ENCODE measurements at regions not wholly inside any gene's neighbourhood (a gene's known extent, or its start where the extent isn't known, plus 50 kb on each side); places are given as distances from the start of the nearest gene placed in this dataset.

DNA sequence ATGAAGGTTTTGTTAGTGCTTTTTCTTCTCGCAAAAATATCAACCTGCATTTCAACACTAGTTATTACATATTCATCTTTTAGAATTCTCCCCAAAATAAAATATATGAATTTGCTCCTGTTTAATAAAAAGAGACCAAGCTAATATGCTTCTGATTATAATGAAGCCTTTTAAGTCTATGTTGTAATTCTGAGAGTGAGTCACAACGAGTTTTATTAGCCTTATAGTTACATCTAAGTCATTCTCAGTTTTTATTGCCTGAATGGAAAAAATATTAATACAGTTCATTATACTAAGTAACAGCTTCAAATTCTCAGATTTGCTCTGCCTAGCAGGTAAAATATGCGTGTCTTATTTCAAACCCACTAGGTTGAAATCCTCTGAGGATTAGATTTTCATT, 152.4 kb upstream of the CELF2 start:
- H3F3A ChIP-seq (ENCODE audit: control insufficient read depth, insufficient read depth): no peaks in the 10 kb centered on the region
- no peaks in the 10 kb centered on the region for H3K36me3 ChIP-seq (ENCODE audit: control insufficient read depth, low read length)
- no peaks in the 10 kb centered on the region for H3K79me2 ChIP-seq (ENCODE audit: control insufficient read depth, low read length)
- H3K27me3 ChIP-seq (ENCODE audit: control insufficient read depth, low read length): no peaks in the 10 kb centered on the region
- H3K27ac ChIP-seq (ENCODE audit: low read depth, low read length): no peak overlapping the region
- peaks cover 6% of the 10 kb centered on the region; the same call in 1 of the 2 replicates for H3K9me3 ChIP-seq (ENCODE audit: control insufficient read depth, insufficient read depth, low read length)
- H3K9me2 ChIP-seq (replicated peaks; ENCODE audit: control insufficient read depth, low read length): no peaks in the 10 kb centered on the region
- no peak overlapping the region for H3K4me2 ChIP-seq (ENCODE audit: low read length)
- H3K4me3 ChIP-seq (ENCODE audit: low read length): no peak overlapping the region
- H4K20me1 ChIP-seq (ENCODE audit: control insufficient read depth, insufficient read depth, low read depth, low read length): no peaks in the 10 kb centered on the region
- H3K4me1 ChIP-seq (ENCODE audit: control insufficient read depth, low read length): peaks cover 3% of the 10 kb centered on the region; the same call in 1 of the 2 replicates
- TF ChIP-seq, protein P1, sequence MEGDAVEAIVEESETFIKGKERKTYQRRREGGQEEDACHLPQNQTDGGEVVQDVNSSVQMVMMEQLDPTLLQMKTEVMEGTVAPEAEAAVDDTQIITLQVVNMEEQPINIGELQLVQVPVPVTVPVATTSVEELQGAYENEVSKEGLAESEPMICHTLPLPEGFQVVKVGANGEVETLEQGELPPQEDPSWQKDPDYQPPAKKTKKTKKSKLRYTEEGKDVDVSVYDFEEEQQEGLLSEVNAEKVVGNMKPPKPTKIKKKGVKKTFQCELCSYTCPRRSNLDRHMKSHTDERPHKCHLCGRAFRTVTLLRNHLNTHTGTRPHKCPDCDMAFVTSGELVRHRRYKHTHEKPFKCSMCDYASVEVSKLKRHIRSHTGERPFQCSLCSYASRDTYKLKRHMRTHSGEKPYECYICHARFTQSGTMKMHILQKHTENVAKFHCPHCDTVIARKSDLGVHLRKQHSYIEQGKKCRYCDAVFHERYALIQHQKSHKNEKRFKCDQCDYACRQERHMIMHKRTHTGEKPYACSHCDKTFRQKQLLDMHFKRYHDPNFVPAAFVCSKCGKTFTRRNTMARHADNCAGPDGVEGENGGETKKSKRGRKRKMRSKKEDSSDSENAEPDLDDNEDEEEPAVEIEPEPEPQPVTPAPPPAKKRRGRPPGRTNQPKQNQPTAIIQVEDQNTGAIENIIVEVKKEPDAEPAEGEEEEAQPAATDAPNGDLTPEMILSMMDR (IDR thresholded peaks at IDR 0.05; ENCODE audit: low read depth, low read length, poor library complexity, severe bottlenecking): no peak
- no peak for TF ChIP-seq EZH2phosphoT487 (IDR thresholded peaks at IDR 0.05; ENCODE audit: borderline replicate concordance, low read length)

- Histone ChIP-seq H3K79me2 (ENCODE audit: control insufficient read depth, low read length) (no peaks in the 10 kb centered on the region), H4K20me1 (ENCODE audit: control insufficient read depth, insufficient read depth, low read depth, low read length) (no peaks in the 10 kb centered on the region), H3K27me3 (ENCODE audit: control insufficient read depth, low read length) (no peaks in the 10 kb centered on the region), H3K9me2 (replicated peaks; ENCODE audit: control insufficient read depth, low read length) (no peaks in the 10 kb centered on the region), H3F3A (ENCODE audit: control insufficient read depth, insufficient read depth) (no peaks in the 10 kb centered on the region), H3K4me1 (ENCODE audit: control insufficient read depth, low read length) (no peaks in the 10 kb centered on the region), H3K4me2 (ENCODE audit: low read length) (no peak overlapping the region), H3K4me3 (ENCODE audit: low read length) (no peak overlapping the region), H3K36me3 (ENCODE audit: control insufficient read depth, low read length) (no peaks in the 10 kb centered on the region), H3K9me3 (ENCODE audit: control insufficient read depth, insufficient read depth, low read length) (peaks cover 3% of the 10 kb centered on the region; the same call in 1 of the 2 replicates), H3K27ac (ENCODE audit: low read depth, low read length) (no peak overlapping the region)
- TF ChIP-seq, protein P1 (IDR thresholded peaks at IDR 0.05; ENCODE audit: low read depth, low read length, poor library complexity, severe bottlenecking): no peak
- TF ChIP-seq EZH2phosphoT487 (IDR thresholded peaks at IDR 0.05; ENCODE audit: borderline replicate concordance, low read length): no peak
Measured at GRCh38 chr10:10865913-10866312, 151.8 kb upstream of the CELF2 start.

DNA sequence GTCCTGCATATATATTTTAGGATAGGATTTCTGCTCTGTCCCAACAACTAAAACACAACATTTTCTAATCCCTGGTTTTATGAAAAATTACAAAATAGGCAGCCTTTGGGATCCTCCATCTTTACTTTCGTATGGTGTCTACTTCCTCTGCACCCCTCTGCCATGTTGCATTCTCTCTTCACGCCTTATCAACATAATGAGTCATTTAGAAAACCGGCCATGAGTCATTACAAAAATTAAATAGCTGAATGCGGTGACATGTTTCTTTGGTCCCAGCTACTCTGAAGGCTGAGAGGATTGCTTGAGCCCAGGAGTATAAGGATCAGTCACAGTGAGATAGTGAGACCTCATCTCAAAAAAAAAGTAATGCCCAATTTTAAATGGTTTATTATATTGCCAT, 148.1 kb upstream of the CELF2 start:
- no peak overlapping the region for H3K4me3 ChIP-seq (ENCODE audit: low read length)
- H3F3A ChIP-seq (ENCODE audit: control insufficient read depth, insufficient read depth): no peaks in the 10 kb centered on the region
- H3K4me1 ChIP-seq (ENCODE audit: control insufficient read depth, low read length): no peaks in the 10 kb centered on the region
- no peaks in the 10 kb centered on the region for H3K9me3 ChIP-seq (ENCODE audit: control insufficient read depth, insufficient read depth, low read length)
- no peak overlapping the region for H3K27ac ChIP-seq (ENCODE audit: low read depth, low read length)
- no peaks in the 10 kb centered on the region for H4K20me1 ChIP-seq (ENCODE audit: control insufficient read depth, insufficient read depth, low read depth, low read length)
- TF ChIP-seq EZH2phosphoT487 (IDR thresholded peaks at IDR 0.05; ENCODE audit: borderline replicate concordance, low read length): no peak
- TF ChIP-seq, protein P1 (IDR thresholded peaks at IDR 0.05; ENCODE audit: low read depth, low read length, poor library complexity, severe bottlenecking): no peak
- no peaks in the 10 kb centered on the region for H3K36me3 ChIP-seq (ENCODE audit: control insufficient read depth, low read length)
- H3K9me2 ChIP-seq (replicated peaks; ENCODE audit: control insufficient read depth, low read length): no peaks in the 10 kb centered on the region
- H3K27me3 ChIP-seq (ENCODE audit: control insufficient read depth, low read length): no peaks in the 10 kb centered on the region
- no peaks in the 10 kb centered on the region for H3K79me2 ChIP-seq (ENCODE audit: control insufficient read depth, low read length)
- no peak overlapping the region for H3K4me2 ChIP-seq (ENCODE audit: low read length)

Measured in DOHH2 (cell line).